ENCODE measurements at regions not wholly inside any gene's neighbourhood (a gene's known extent, or its start where the extent isn't known, plus 50 kb on each side); places are given as distances from the start of the nearest gene placed in this dataset.
"Not testable (repeated sequence)": the region's sequence is repeated elsewhere in the genome, so short reads cannot be mapped to it uniquely, and the experiment has no call there.

DNA sequence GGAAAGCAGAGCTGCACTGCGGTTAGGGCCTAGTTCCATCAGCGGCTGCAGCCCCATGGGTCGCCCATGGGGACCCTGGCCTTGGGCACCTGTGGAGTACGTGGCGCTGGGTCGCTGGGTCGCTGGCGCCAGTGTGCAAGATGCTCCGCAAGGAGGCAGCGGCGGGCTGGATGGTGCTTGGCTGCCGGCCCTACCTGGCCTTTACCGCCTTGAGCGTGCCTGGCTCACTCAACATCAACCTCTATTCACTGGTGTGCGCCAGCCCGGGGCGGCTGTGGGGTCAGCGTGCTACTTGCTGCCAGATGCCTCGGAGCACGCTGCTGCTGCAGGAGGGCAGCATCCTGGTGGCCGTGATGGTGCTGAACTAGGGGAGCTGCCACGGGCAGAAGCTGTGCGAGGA, 85.1 kb upstream of the RHOU start:
- no peak overlapping the region for H3K4me3 ChIP-seq (ENCODE audit: low read depth, low read length)
- DNase-seq (ENCODE audit: low read depth), result no peak
- TF ChIP-seq, protein P1, sequence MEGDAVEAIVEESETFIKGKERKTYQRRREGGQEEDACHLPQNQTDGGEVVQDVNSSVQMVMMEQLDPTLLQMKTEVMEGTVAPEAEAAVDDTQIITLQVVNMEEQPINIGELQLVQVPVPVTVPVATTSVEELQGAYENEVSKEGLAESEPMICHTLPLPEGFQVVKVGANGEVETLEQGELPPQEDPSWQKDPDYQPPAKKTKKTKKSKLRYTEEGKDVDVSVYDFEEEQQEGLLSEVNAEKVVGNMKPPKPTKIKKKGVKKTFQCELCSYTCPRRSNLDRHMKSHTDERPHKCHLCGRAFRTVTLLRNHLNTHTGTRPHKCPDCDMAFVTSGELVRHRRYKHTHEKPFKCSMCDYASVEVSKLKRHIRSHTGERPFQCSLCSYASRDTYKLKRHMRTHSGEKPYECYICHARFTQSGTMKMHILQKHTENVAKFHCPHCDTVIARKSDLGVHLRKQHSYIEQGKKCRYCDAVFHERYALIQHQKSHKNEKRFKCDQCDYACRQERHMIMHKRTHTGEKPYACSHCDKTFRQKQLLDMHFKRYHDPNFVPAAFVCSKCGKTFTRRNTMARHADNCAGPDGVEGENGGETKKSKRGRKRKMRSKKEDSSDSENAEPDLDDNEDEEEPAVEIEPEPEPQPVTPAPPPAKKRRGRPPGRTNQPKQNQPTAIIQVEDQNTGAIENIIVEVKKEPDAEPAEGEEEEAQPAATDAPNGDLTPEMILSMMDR (IDR thresholded peaks at IDR 0.05; ENCODE audit: low read depth, low read length, missing control alignments), result no peak

DNA sequence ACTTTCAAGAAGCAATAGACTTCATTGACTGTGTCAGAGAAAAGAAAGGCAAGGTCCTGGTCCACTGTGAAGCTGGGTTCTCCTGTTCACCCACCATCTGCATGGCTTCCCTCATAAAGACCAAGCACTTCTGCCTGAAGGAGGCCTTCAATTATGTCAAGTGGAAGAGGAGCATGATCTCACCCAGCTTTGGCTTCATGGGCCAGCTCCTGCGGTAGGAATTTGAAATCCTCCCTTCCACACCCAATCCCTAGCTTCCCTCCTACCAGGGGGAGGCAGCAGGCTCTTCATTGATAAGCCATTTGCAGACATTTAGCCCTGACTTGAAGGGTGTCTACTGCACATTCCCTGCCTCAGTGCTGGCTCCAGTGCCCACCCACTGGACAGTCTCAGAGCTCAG, 84.3 kb upstream of the RHOU start:
- TF ChIP-seq, protein P1 (IDR thresholded peaks at IDR 0.05; ENCODE audit: low read depth, low read length, missing control alignments), result no peak
- no peak overlapping the region for H3K4me3 ChIP-seq (ENCODE audit: low read depth, low read length)
- DNase-seq (ENCODE audit: low read depth), result no peak

DNA sequence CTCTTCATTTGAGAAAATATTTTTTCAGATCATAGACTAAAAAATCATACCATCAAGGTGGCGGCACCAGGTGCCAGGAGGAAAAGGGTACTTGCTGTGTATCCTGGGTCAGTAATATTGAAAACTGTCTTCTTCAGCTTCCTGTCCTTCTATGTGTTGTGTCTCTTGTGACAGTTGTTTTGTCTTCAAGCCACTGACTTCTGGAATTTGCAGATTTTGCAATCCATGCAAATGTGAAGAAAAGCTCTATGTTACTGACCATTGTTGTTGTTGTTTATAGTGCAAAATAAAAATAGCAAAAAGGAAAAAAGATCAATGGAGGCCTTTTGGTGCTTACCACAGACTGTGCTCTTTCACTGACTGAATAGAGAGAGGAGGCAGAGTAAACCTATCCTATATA, 83.2 kb upstream of the RHOU start:
- no peak for DNase-seq (ENCODE audit: low read depth)
- TF ChIP-seq, protein P1 (IDR thresholded peaks at IDR 0.05; ENCODE audit: low read depth, low read length, missing control alignments), result no peak
- no peak overlapping the region for H3K4me3 ChIP-seq (ENCODE audit: low read depth, low read length)

DNA sequence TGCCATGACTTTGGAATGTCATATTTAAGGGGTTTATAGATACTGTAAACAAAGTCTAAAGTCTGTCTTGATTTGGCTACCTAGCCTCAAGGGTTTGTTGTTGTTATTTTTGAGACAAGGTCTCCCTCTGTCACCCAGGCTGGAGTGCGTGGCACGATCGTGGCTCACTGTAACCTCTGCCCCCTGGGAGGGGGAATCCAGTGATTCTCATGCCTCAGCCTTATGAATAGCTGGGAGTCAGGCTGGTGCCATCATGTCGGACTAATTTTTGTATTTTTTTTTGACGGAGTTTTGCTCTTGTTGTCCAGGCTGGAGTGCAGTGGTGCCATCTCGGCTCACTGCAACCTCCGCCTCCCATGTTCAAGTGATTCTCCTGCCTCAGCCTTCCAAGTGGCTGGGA, 82.2 kb upstream of the RHOU start:
- H3K4me3 ChIP-seq (ENCODE audit: low read depth, low read length); DNase-seq (ENCODE audit: low read depth): not testable (repeated sequence)

DNA sequence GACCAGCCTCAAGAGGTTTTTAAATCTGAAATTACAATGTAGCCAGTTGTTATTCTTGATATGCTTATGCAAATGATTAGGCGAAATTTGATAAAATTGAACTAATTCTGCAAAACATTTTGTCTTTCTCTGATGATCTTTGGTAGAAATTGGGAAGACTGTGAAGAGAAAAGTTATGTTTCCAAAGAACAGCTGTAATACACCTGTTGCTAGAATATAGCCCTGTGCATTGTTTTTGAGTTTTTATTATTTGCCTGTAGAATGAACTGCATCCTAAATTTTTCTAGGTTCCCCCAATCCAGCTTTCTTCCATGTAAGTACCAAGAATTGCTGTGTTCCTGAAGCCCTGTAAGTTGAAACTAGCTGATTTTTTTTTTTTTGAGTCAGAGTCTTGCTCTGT, 81.5 kb upstream of the RHOU start:
- DNase-seq (ENCODE audit: low read depth), result no peak
- TF ChIP-seq, protein P1 (IDR thresholded peaks at IDR 0.05; ENCODE audit: low read depth, low read length, missing control alignments), result no peak
- H3K4me3 ChIP-seq (ENCODE audit: low read depth, low read length), result no peak overlapping the region

DNA sequence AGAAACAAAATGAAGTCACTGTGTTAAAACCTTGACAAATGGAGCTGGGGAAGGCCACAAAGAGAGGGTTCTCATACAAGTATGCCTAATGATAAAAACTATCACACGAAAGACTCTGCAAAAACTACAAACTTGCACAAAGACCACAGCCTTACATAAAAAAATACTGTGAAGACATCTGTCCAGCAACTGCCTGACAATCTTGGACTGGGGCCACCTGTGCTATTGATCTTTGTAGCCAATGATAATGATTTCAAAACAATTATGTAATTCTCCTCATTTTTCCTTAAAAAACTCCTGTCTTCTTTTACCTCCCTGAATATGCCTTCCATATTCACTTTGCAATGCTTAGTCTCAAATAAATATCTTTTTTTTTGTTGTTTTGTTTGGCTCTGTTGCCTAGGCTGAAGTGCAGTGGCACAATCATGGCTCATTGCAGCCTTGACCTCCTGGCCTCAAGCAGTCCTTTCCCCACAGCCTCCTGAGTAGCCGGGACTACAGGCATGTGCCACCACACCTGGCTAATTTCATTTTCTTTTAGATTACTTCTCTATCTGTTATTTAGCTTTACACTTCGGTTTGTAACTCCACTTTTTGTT, 79.4 kb upstream of the RHOU start:
- no peak overlapping the region for H3K4me3 ChIP-seq (ENCODE audit: low read depth, low read length)
- TF ChIP-seq, protein P1 (IDR thresholded peaks at IDR 0.05; ENCODE audit: low read depth, low read length, missing control alignments), result no peak
- no peak for DNase-seq (ENCODE audit: low read depth)

DNA sequence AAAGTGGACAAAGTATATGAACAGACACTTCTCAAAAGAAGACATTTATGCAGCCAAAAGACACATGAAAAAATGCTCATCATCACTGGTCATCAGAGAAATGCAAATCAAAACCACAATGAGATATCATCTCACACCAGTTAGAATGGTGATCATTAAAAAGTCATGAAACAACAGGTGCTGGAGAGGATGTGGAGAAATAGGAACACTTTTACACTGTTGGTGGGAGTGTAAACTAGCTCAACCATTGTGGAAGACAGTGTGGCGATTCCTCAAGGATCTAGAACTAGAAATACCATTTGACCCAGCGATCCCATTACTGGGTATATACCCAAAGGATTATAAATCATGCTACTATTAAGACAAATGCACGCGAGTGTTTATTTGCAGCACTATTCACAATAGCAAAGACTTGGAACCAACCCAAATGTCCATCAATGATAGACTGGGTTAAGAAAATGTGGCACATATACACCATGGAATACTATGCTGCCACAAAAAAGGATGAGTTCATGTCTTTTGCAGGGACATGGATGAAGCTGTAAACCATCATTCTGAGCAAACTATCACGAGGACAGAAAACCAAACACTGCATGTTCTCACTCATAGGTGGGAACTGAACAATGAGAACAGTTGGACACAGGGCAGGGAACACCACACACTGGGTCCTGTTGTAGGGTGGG, 73.1 kb upstream of the RHOU start:
- not testable (repeated sequence) for DNase-seq (ENCODE audit: low read depth); H3K4me3 ChIP-seq (ENCODE audit: low read depth, low read length)

DNA sequence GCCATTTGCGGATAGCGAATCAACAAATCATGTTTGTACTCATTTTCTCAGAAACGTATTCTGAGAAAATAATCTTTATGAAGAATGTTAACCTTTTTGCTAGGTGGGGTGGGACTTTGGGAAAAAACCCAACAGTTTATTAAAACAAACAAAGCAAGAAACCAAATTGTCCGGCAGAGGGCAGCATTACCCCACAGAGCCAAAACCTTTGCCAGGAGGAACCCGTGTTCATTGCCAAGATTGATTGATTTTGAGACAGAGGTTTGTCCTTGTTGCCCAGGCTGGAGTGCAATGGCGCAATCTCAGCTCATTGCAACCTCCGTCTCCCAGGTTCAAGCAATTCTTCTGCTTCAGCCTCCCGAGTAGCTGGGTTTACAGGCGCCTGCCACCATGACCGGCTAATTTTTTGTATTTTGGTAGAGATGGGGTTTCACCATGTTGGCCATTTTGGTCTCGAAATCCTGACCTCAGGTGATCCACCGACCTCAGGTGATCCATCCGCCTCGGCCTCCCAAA, 70.8 kb upstream of the RHOU start:
- TF ChIP-seq, protein P1 (IDR thresholded peaks at IDR 0.05; ENCODE audit: low read depth, low read length, missing control alignments), result peak; percentile 71
- DNase-seq (ENCODE audit: low read depth), result no peak
- H3K4me3 ChIP-seq (ENCODE audit: low read depth, low read length), result no peak overlapping the region
